K562 (cell line): ENCODE measurements at regions not wholly inside any gene's neighbourhood (a gene's known extent, or its start where the extent isn't known, plus 50 kb on each side); places are given as distances from the start of the nearest gene placed in this dataset.

Experiments used
- ATAC-seq: fragments of 200-7000 bp; cut with Tn5 transposase; 3 replicates; pipeline ENCODE4 v1.9.1; 2020; ENCODE audit warnings: moderate library complexity
- BruUV-seq: library from RNA; stranded (reverse); fragments of 400-500 nt; replicated peaks from 2 replicates; lab custom pipeline; 2021; lab: Mats Ljungman, UMichigan
- CTCF ChIA-PET: fragments of 300-600 bp; formaldehyde crosslinking; extraction: SDS; loops from one replicate; lab custom pipeline; 2021; ENCODE audit warnings: low intra/inter-chr PET ratio; lab: Yijun Ruan, JAX
- POLR2A ChIA-PET: fragments of 300-600, 350-650 bp; sonication (Branson Sonifier 250); formaldehyde crosslinking; extraction: SDS; loops from one replicate; lab custom pipeline; 2021; ENCODE audit warnings: antibody characterized with exemption, inconsistent platforms; lab: Yijun Ruan, JAX
- DNase-seq, 4 experiments: peaks; one replicate each; pipeline versions ENCODE4 v3.0.0 to v3.0.0-alpha.2; 2011 to 2018; ENCODE audit warnings: low spot score in 3 of 4, mixed read lengths in 3 of 4; ENCODE audit errors: extremely low read depth in 1 of 4
- FAIRE-seq: peaks from 2 replicates; lab custom pipeline; 2011; peaks lifted over from hg19 to GRCh38; lab: Jason Lieb, UNC
- H2AFZ ChIP-seq: 2 replicates; pipeline ENCODE4 v1.6.0; 2011; ENCODE audit warnings: low read depth, low read length, control low read depth, inconsistent platforms
- H3K27ac ChIP-seq: fragments of 200-600 bp; 3 replicates; pipeline ENCODE4 v1.8.0; 2011; ENCODE audit warnings: low read depth, mild to moderate bottlenecking, control low read depth, inconsistent platforms, low read length, moderate library complexity, mixed read lengths; ENCODE audit errors: extremely low read depth
- H3K27me3 ChIP-seq, 2 experiments: fragments of 300-600 bp in 1 of 2; 2 replicates in 1 of 2; 3 replicates in 1 of 2; pipeline versions ENCODE4 v1.6.0 to v1.8.0; 2011; ENCODE audit warnings: inconsistent platforms in 2 of 2, low read length in 2 of 2, mild to moderate bottlenecking in 1 of 2, mixed read lengths in 1 of 2, moderate library complexity in 1 of 2; ENCODE audit not compliant: control insufficient read depth in 2 of 2, insufficient read depth in 2 of 2
- H3K36me3 ChIP-seq: fragments of 300-600 bp; 3 replicates; pipeline ENCODE4 v1.8.0; 2011; ENCODE audit warnings: mild to moderate bottlenecking, low read length, inconsistent platforms; ENCODE audit not compliant: control insufficient read depth, insufficient read depth
- H3K4me1 ChIP-seq, 2 experiments: fragments of 200-600 bp in 1 of 2; replicated peaks in 1 of 2; 2 replicates in 1 of 2; 3 replicates in 1 of 2; pipeline versions ENCODE4 v1.5.1 to v1.8.0; 2011; ENCODE audit warnings: inconsistent platforms in 2 of 2, low read length in 2 of 2, mild to moderate bottlenecking in 1 of 2, mixed read lengths in 1 of 2, moderate library complexity in 1 of 2; ENCODE audit not compliant: control insufficient read depth in 2 of 2, insufficient read depth in 2 of 2
- H3K4me2 ChIP-seq: 2 replicates; pipeline ENCODE4 v1.6.1; 2011; ENCODE audit warnings: low read length, control low read depth, inconsistent platforms, mixed read lengths; ENCODE audit not compliant: insufficient read depth
- H3K4me3 ChIP-seq: fragments of 200-600 bp; sonication (generic), shearing (Covaris generic); 2 replicates; pipeline ENCODE4 v1.5.1; 2016; ENCODE audit warnings: control low read depth, inconsistent platforms
- H3K79me2 ChIP-seq: fragments of 200-600 bp; 3 replicates; pipeline ENCODE4 v1.8.0; 2011; ENCODE audit warnings: low read length, inconsistent platforms; ENCODE audit not compliant: control insufficient read depth, insufficient read depth
- H3K9ac ChIP-seq, 2 experiments: 2 replicates each; pipeline versions ENCODE4 v1.6.0 to v1.6.1; 2011; ENCODE audit warnings: low read depth in 2 of 2, low read length in 2 of 2, control low read depth in 1 of 2, inconsistent platforms in 1 of 2, mild to moderate bottlenecking in 1 of 2, mixed read lengths in 1 of 2; ENCODE audit not compliant: insufficient read depth in 1 of 2
- H3K9me1 ChIP-seq: one replicate; pipeline ENCODE4 v1.6.0; 2011; ENCODE audit warnings: inconsistent platforms, mild to moderate bottlenecking, low read length, moderate library complexity; ENCODE audit not compliant: control insufficient read depth, insufficient read depth
- H3K9me3 ChIP-seq: replicated peaks from 2 replicates; pipeline ENCODE4 v1.5.1; 2011; ENCODE audit warnings: low read depth, low read length, inconsistent platforms; ENCODE audit not compliant: control insufficient read depth, insufficient read depth
- H4K20me1 ChIP-seq: replicated peaks from 2 replicates; pipeline ENCODE4 v1.6.1; 2011; ENCODE audit warnings: low read length, inconsistent platforms, mixed read lengths; ENCODE audit not compliant: control insufficient read depth, insufficient read depth
- ARHGAP35 ChIP-seq: fragments of 450-650 bp; IDR thresholded peaks from 2 replicates; pipeline ENCODE4 v1.6.1; 2018; ENCODE audit not compliant: partially characterized antibody
- BCOR ChIP-seq: fragments of 450-650 bp; IDR thresholded peaks from 2 replicates; pipeline ENCODE4 v1.6.1; 2016
- BMI1 ChIP-seq: fragments of 150-350 bp; IDR thresholded peaks from 2 replicates; pipeline ENCODE4 v1.6.1; 2014; ENCODE audit warnings: low read length
- CHD1 ChIP-seq: fragments of 200-600 bp; sonication (generic); IDR thresholded peaks from one replicate; pipeline ENCODE4 v1.6.1; 2012; ENCODE audit warnings: mild to moderate bottlenecking, moderate library complexity, low read length, inconsistent platforms
- HMGN3 ChIP-seq: IDR thresholded peaks from 2 replicates; pipeline ENCODE4 v1.6.1; 2011; ENCODE audit warnings: borderline replicate concordance, low read depth, mild to moderate bottlenecking, mixed read lengths, low read length; ENCODE audit not compliant: insufficient read length; ENCODE audit errors: extremely low read depth
- HNRNPLL ChIP-seq: fragments of 200-400 bp; formaldehyde crosslinking; IDR thresholded peaks from 2 replicates; pipeline ENCODE4 v1.6.1; 2017; ENCODE audit warnings: low read length, low read depth, mild to moderate bottlenecking; ENCODE audit not compliant: poor library complexity, severe bottlenecking
- KLF16 ChIP-seq: IDR thresholded peaks from 2 replicates; pipeline ENCODE4 v1.6.1; 2016; ENCODE audit warnings: antibody characterized with exemption
- STAT5A ChIP-seq: IDR thresholded peaks from 2 replicates; pipeline ENCODE4 v1.6.1; 2012; ENCODE audit warnings: low read length, inconsistent platforms, borderline replicate concordance
- ZNF699 ChIP-seq: fragments of 250-450 bp; sonication (Bioruptor Pico); IDR thresholded peaks from 2 replicates; pipeline ENCODE4 v1.8.0; 2021; ENCODE audit warnings: mild to moderate bottlenecking, moderate library complexity; ENCODE audit not compliant: insufficient replicate concordance
- WGBS: fragments of 100-300 bp; shearing (Covaris generic); methylation state at CpG from one replicate; pipeline ENCODE4 v1.1.6; 2016; ENCODE audit warnings: low coverage, mixed read lengths; ENCODE audit not compliant: insufficient coverage; ENCODE audit errors: missing lambda C conversion rate; 5-methylcytosine and 5-hydroxymethylcytosine counted together
- in situ Hi-C: fragments of 300-500 bp; cut with MboI; formaldehyde crosslinking; loops from 4 replicates; pipeline ENCODE4 v1.15.0; 2018; ENCODE audit warnings: inconsistent platforms, mixed read lengths
- intact Hi-C: fragments of 100-400 bp; cut with micrococcal nuclease; formaldehyde crosslinking; loops from 2 replicates; pipeline ENCODE4 v1.14.2; 2022
- TF ChIP-seq, protein P1 (sequence below): fragments of 250-450 bp; sonication (Bioruptor Pico); IDR thresholded peaks from 2 replicates; pipeline ENCODE4 v1.4.0; 2020; ENCODE audit warnings: mild to moderate bottlenecking
- TF ChIP-seq, protein P2 (sequence below): fragments of 250-450 bp; sonication (Bioruptor Pico); IDR thresholded peaks from 2 replicates; pipeline ENCODE4 v1.8.0; 2022; ENCODE audit warnings: moderate library complexity, mild to moderate bottlenecking, inconsistent platforms
- TF ChIP-seq, protein P3 (sequence below): IDR thresholded peaks from 2 replicates; pipeline ENCODE4 v1.6.1; 2014; ENCODE audit warnings: antibody characterized with exemption

- intact Hi-C loops: loop anchor here (1.0 to 5.0 kb wide), 5 partner anchors 47 to 222 kb away; partner anchors contain the start of gene ZMIZ1
- peak overlapping the region; percentile 98 for H3K27ac ChIP-seq
- H4K20me1 ChIP-seq: no peaks in the 10 kb centered on the region
- in situ Hi-C loops: no loop called here
- H3K4me1 ChIP-seq: peaks cover 32 to 35% of the 10 kb centered on the region in 2 experiments
- H3K36me3 ChIP-seq: no peaks in the 10 kb centered on the region
- CTCF ChIA-PET: no interaction called here
- peak overlapping the region; percentile 90 for H2AFZ ChIP-seq
- H3K9me3 ChIP-seq: no peaks in the 10 kb centered on the region
- 4% methylated on average over 35 of the region's 49 CpGs for WGBS
- H3K4me3 ChIP-seq: peak overlapping the region; percentile 44
- H3K27me3 ChIP-seq: peaks cover 3 to 19% of the 10 kb centered on the region in 2 experiments; a peak in 4 of 5 replicates
- peak overlapping the region; percentile 86 to 90 for H3K9ac ChIP-seq
- POLR2A ChIA-PET: interaction anchor here (0.6 to 2.4 kb wide), 20 partner anchors 9 to 1215 kb away, joined by 3 to 12 read pairs (median 4); no protein-coding TSS in a partner anchor
- FAIRE-seq: peak; percentile 89
- peak overlapping the region; percentile 97 for H3K4me2 ChIP-seq
- H3K79me2 ChIP-seq: no peaks in the 10 kb centered on the region
- ATAC-seq: peak; percentile 84
- TSS peak; percentile 87 for BruUV-seq
- no peaks in the 10 kb centered on the region for H3K9me1 ChIP-seq
- peak; percentile 94 to 98 (median 96) for DNase-seq
- peak; percentile 98 for TF ChIP-seq HMGN3
- TF ChIP-seq, protein P1, sequence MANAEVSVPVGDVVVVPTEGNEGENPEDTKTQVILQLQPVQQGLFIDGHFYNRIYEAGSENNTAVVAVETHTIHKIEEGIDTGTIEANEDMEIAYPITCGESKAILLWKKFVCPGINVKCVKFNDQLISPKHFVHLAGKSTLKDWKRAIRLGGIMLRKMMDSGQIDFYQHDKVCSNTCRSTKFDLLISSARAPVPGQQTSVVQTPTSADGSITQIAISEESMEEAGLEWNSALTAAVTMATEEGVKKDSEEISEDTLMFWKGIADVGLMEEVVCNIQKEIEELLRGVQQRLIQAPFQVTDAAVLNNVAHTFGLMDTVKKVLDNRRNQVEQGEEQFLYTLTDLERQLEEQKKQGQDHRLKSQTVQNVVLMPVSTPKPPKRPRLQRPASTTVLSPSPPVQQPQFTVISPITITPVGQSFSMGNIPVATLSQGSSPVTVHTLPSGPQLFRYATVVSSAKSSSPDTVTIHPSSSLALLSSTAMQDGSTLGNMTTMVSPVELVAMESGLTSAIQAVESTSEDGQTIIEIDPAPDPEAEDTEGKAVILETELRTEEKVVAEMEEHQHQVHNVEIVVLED: no peak
- peak; percentile 27 for TF ChIP-seq ARHGAP35
- TF ChIP-seq, protein P2, sequence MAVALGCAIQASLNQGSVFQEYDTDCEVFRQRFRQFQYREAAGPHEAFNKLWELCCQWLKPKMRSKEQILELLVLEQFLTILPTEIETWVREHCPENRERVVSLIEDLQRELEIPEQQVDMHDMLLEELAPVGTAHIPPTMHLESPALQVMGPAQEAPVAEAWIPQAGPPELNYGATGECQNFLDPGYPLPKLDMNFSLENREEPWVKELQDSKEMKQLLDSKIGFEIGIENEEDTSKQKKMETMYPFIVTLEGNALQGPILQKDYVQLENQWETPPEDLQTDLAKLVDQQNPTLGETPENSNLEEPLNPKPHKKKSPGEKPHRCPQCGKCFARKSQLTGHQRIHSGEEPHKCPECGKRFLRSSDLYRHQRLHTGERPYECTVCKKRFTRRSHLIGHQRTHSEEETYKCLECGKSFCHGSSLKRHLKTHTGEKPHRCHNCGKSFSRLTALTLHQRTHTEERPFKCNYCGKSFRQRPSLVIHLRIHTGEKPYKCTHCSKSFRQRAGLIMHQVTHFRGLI (CRISPR knock-in tag): 0 out of 2 replicates have a peak, but pooled peaks have one; percentile 8
- TF ChIP-seq ZNF699 (CRISPR knock-in tag): no peak
- TF ChIP-seq STAT5A: no peak
- peak; percentile 68; the same call in 1 of the 2 replicates for TF ChIP-seq BCOR
- no peak for TF ChIP-seq HNRNPLL
- no peak for TF ChIP-seq CHD1
- no peak for TF ChIP-seq BMI1
- TF ChIP-seq, protein P3, sequence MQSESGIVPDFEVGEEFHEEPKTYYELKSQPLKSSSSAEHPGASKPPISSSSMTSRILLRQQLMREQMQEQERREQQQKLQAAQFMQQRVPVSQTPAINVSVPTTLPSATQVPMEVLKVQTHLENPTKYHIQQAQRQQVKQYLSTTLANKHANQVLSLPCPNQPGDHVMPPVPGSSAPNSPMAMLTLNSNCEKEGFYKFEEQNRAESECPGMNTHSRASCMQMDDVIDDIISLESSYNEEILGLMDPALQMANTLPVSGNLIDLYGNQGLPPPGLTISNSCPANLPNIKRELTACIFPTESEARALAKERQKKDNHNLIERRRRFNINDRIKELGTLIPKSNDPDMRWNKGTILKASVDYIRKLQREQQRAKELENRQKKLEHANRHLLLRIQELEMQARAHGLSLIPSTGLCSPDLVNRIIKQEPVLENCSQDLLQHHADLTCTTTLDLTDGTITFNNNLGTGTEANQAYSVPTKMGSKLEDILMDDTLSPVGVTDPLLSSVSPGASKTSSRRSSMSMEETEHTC: no peak
- TF ChIP-seq KLF16: no peak
These were observed 95.5 kb upstream of the ZMIZ1 start for GRCh38 chr10:78972947-78973900.
